GM19193 (cell line): ENCODE measurements at regions not wholly inside any gene's neighbourhood (a gene's known extent, or its start where the extent isn't known, plus 50 kb on each side); places are given as distances from the start of the nearest gene placed in this dataset.

Experiments
- POLR2A ChIP-seq: IDR thresholded peaks from 4 replicates; pipeline ENCODE4 v1.6.1; 2011; ENCODE audit not compliant: insufficient read depth, insufficient read length; ENCODE audit errors: extremely low read depth

GRCh38 chr1:234978397-234979295, 150.0 kb downstream of the TOMM20 start:
- peak; percentile 55 for TF ChIP-seq POLR2A

- no peak for TF ChIP-seq POLR2A
These were observed 150.7 kb downstream of the TOMM20 start for GRCh38 chr1:234977875-234978396.

- TF ChIP-seq POLR2A = no peak
These were observed 151.6 kb downstream of the TOMM20 start for GRCh38 chr1:234976861-234977680.

- TF ChIP-seq POLR2A = no peak
These were observed 152.4 kb downstream of the TOMM20 start for GRCh38 chr1:234975941-234976860.

- no peak for TF ChIP-seq POLR2A
These were observed 153.3 kb downstream of the TOMM20 start for GRCh38 chr1:234975122-234975940.

- no peak for TF ChIP-seq POLR2A
These were observed 155.0 kb downstream of the TOMM20 start for GRCh38 chr1:234973426-234974250.

- TF ChIP-seq POLR2A = no peak
These were observed 156.0 kb downstream of the TOMM20 start for GRCh38 chr1:234972411-234973191.

DNA sequence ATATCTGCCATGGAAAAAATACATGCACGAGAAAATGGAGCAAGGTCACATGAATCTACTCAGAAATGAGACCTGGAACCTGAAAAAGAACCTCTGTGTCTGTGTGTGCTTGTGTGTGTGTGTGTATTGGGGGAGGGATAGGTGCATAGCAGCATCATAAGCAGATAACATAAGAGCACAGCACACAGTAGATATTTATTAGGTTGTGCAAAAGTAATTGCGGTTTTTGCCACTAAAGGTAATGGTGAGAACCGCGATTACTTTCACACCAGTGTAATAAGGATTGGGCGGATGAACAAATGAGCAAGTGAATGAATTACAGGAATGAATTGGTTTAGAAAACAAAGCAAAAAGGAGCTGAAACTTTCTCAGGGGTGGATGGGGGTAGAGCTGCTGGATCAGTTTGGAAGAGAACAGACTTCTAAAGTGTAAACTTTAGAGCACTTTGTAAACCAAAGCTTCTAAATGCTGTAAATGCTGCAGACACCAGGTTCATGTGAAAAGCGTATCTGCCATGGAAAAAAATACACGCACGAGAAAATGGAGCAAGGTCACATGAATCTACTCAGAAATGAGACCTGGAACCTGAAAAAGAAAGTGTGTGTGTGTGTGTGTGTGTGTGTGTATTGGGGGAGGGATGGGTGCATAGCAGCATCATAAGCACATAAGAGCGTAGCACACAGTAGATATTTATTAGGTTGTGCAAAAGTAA, 156.9 kb downstream of the TOMM20 start:
- no peak for TF ChIP-seq POLR2A

DNA sequence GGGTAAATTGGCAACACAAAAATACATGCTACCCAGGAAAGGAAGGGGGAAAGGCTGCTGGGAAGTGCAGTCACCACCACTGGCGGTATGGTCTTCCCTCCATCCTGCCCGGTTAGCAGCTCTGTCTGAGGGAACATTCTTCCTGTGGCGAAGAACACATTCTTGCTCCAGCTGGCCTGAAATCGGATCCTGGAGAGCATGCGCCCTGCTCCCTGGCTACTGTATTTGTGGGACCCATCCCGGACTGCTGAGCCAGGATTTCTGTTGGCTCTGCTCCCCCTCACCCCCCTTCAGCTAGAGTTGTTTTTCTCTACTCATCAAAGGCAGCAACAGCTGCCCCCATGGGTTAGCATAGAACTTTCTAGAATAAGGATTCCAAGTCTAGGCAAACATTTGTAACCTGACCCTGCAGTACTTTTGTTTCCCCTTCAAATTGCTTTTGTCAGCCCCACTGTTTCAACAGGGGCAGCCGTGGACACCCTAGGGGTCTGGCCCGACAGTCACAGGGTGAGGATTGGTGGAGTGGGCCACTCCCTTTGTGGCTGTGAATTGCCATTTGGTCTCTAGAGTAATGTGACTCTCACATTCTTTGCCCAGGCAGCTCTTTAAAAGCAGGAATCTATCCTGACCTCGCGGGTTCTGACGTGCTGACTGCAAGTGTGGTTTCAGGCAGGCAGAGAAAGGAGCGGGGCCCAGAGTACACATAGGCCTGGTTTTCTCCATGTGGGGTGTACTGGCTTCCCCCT, 157.7 kb downstream of the TOMM20 start:
- peak; percentile 37 for TF ChIP-seq POLR2A

GRCh38 chr1:234970401-234970730, 158.3 kb downstream of the TOMM20 start:
- TF ChIP-seq POLR2A = no peak

DNA sequence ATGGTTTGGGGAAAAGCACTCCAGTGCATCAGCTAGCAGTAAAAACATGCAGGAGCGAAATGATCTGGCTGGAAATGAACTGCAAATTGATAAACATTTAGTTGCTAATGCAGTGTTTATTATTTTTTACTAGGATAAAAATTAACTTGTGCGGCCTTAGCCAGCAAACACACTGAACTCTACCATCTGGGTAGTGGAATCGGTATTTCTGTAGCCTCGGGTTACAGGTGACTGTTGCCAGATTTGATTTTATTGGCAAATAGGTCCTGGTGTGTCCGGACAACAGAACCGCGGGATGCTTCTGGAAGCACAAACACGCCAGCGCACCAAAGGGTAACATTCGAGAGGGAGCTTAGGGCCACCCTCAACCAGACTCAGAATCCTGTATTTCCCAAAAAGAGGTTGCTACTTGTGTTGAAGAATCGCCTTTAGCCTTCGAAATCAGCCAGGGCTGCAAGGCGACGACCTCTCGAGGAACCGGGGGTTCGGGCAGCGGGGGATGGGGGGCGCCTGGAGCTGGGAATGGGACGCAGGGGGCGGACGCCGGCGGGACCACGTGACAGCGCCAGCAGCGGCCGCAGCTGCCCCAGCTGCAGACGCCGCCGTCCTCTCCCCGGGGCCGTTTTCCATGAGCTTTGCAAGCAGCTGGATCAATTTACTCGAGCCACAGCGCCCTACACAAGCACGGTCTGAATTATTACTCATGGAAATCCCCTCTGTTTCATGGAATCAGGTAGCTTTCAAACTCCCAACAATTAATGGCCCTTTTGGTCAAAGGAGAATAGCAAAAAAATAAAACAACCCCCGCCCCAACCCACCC, 158.8 kb downstream of the TOMM20 start:
- no peak for TF ChIP-seq POLR2A
